ENCODE measurements at regions not wholly inside any gene's neighbourhood (a gene's known extent, or its start where the extent isn't known, plus 50 kb on each side); places are given as distances from the start of the nearest gene placed in this dataset.

DNA sequence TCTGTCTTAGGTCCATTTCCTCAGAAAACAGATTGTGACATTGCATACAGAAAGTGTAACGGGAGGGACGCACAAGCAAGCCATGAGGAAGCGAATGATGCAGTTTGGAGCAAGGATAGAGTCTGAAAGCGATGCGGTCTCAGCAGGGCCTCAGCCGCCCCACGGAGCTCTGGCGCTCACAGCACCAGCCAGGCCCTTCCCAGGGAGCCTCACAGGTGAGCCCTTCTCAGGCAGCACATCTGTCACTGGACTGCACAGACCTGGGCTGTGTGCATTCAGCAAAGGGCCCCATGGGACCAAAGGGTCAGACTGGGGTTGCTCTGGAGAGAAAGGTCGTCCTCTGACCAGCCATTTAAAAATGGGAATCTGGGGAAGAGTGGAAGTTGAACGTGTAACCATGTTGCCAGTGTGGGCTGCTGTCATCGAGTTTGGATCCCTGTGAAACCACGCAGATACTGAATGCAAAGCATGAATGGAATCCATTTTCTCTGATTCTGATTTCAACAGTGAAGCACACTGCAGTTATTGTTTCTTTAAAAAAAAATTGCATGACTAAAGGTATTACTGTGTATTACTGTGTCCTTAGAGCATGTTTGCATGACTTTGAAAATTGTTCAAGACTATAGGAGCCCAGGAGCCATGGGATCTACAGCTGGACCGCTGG lies 350.0 kb upstream of the AKR1E2 start:
- Histone ChIP-seq H3K9me3 (no peaks in the 10 kb centered on the region), H3K27me3 (no peaks in the 10 kb centered on the region), H3K27ac (no peak overlapping the region), H3K36me3 (no peaks in the 10 kb centered on the region), H3K4me3 (no peak overlapping the region), H3K4me1 (no peaks in the 10 kb centered on the region)
- no peak for DNase-seq
- 85 to 96% methylated on average over 13 of the region's 13 CpGs for WGBS, 2 donors
- TF ChIP-seq, protein P1, sequence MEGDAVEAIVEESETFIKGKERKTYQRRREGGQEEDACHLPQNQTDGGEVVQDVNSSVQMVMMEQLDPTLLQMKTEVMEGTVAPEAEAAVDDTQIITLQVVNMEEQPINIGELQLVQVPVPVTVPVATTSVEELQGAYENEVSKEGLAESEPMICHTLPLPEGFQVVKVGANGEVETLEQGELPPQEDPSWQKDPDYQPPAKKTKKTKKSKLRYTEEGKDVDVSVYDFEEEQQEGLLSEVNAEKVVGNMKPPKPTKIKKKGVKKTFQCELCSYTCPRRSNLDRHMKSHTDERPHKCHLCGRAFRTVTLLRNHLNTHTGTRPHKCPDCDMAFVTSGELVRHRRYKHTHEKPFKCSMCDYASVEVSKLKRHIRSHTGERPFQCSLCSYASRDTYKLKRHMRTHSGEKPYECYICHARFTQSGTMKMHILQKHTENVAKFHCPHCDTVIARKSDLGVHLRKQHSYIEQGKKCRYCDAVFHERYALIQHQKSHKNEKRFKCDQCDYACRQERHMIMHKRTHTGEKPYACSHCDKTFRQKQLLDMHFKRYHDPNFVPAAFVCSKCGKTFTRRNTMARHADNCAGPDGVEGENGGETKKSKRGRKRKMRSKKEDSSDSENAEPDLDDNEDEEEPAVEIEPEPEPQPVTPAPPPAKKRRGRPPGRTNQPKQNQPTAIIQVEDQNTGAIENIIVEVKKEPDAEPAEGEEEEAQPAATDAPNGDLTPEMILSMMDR (IDR thresholded peaks at IDR 0.05): no peak
- TF ChIP-seq POLR2AphosphoS5 (IDR thresholded peaks at IDR 0.05): no peak
- no peak for TF ChIP-seq EP300 (IDR thresholded peaks at IDR 0.05)
- no peak for TF ChIP-seq POLR2A (IDR thresholded peaks at IDR 0.05)
- intact Hi-C loops (cut with DNase I): no loop called here

DNA sequence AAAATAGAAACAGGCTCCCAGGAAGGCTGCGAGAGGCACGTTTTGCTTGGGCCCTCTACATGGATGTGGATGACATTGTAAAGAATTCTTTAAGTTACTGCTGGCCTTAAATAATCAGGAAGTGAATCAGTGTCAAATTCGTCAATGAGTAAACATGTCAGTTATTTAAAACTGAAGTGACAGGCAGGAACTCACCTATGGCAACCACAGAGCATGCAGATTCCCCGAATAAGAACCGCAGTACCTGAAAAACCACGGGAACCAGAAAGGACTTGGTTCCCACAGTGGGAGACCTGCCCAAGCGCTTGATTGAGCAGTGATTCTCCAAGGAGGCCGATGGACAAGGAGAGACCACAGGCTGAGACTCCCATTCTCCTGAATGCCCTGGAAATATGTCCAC lies 351.2 kb upstream of the AKR1E2 start:
- H3K9me3 ChIP-seq: no peaks in the 10 kb centered on the region
- WGBS, 2 donors: 47 to 67% methylated on average over 8 of the region's 8 CpGs
- H3K4me1 ChIP-seq: no peaks in the 10 kb centered on the region
- H3K27me3 ChIP-seq: no peaks in the 10 kb centered on the region
- no peak overlapping the region for H3K4me3 ChIP-seq
- TF ChIP-seq, protein P1 (IDR thresholded peaks at IDR 0.05): no peak
- TF ChIP-seq POLR2AphosphoS5 (IDR thresholded peaks at IDR 0.05): no peak
- no peak for TF ChIP-seq EP300 (IDR thresholded peaks at IDR 0.05)
- TF ChIP-seq POLR2A (IDR thresholded peaks at IDR 0.05): no peak
- H3K27ac ChIP-seq: no peak overlapping the region
- intact Hi-C loops (cut with DNase I): no loop called here
- H3K36me3 ChIP-seq: no peaks in the 10 kb centered on the region
- DNase-seq: no peak

DNA sequence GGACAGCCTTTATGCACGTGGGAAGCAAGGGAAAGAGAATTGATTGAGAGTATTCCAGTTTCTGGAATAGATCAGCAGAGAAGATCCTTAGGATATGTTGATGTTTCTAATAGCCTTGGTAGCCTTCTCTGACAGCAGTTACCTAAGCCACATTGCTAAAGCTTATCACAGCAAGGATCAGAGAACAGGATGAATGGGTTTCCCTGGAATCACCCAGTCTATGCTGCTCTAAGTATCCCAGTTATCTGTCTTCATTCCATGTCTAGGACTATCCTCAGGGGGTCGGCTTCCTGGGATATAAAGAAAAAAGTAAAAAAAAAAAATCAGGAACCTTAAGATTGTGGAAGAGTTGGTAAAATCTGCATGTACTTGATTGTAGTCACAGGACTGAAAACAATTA lies 352.0 kb upstream of the AKR1E2 start:
- no peaks in the 10 kb centered on the region for H3K27me3 ChIP-seq
- no peak overlapping the region for H3K4me3 ChIP-seq
- H3K36me3 ChIP-seq: no peaks in the 10 kb centered on the region
- no peak for TF ChIP-seq EP300 (IDR thresholded peaks at IDR 0.05)
- TF ChIP-seq, protein P1 (IDR thresholded peaks at IDR 0.05): no peak
- no peak for TF ChIP-seq POLR2A (IDR thresholded peaks at IDR 0.05)
- no peak for TF ChIP-seq POLR2AphosphoS5 (IDR thresholded peaks at IDR 0.05)
- H3K9me3 ChIP-seq: no peaks in the 10 kb centered on the region
- H3K27ac ChIP-seq: no peak overlapping the region
- no peaks in the 10 kb centered on the region for H3K4me1 ChIP-seq
- 87 to 93% methylated on average over 2 of the region's 2 CpGs for WGBS, 2 donors
- intact Hi-C loops (cut with DNase I): no loop called here
- no peak for DNase-seq

DNA sequence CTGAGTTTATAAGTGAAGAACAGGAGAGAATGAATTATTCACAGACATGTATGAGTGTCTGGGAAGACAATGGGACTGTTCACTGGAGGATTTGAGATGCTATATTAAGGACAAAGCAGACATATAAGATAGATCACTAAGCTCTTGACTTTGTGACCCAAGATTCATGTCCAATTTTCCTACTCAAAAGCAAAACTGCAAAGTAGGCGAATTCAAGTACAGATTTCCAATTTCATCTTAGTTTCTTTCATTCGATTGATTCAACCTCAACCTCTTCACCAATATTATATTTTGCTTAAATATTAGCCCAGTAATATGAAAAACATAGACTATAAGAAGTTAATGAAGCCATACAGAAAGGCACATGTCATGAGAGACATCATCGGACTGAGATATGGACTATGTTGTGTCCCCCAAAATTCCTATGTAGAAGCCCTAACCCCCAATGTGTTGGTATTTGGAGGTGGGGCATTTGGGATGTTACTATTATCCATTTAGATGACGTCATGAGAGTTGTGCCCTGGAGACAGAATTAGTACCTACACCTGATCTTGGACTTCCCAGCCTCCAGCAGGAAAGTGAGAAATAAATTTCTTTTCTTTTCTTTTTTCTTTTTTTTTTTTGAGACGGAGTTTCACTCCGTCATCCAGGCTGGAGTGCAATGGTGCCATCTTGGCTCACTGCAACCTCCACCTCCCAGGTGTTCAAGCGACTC lies 353.7 kb upstream of the AKR1E2 start:
- intact Hi-C loops (cut with DNase I): no loop called here
- no peaks in the 10 kb centered on the region for H3K4me1 ChIP-seq
- 95 to 96% methylated on average over 7 of the region's 7 CpGs for WGBS, 2 donors
- H3K36me3 ChIP-seq: no peaks in the 10 kb centered on the region
- no peak for TF ChIP-seq EP300 (IDR thresholded peaks at IDR 0.05)
- no peak for TF ChIP-seq POLR2A (IDR thresholded peaks at IDR 0.05)
- no peak for TF ChIP-seq POLR2AphosphoS5 (IDR thresholded peaks at IDR 0.05)
- no peak for DNase-seq
- H3K27me3 ChIP-seq: no peaks in the 10 kb centered on the region
- no peak overlapping the region for H3K4me3 ChIP-seq
- no peaks in the 10 kb centered on the region for H3K9me3 ChIP-seq
- no peak overlapping the region for H3K27ac ChIP-seq

DNA sequence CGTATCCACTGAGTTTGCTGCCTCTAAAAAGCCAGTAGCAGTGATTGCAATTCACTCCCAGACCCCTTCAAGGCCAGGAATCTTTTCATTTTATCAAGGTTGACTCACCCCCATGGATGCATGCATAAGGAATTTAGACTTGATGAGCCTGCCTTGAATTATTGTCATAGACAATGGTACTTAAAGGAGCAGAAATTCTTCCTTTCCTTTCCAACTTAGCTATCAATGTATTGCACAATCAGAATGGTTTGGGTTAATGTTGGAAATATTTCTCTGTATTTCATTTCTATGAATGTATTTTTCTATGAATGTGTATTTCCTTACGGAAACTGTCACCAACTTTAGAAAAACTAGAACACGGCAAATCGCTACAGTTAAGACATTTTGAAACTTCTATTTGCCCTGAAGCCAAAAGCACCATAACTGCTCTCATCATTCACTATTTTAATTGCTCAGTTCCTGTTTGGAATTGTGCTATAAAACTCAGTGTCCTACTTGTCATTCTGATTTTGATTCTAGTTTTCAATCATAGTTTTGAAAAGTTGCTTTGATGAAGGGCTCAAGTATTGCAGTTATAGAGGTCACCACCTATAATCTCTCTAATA lies 355.7 kb upstream of the AKR1E2 start:
- intact Hi-C loops (cut with DNase I): no loop called here
- no peaks in the 10 kb centered on the region for H3K9me3 ChIP-seq
- H3K36me3 ChIP-seq: no peaks in the 10 kb centered on the region
- no peaks in the 10 kb centered on the region for H3K4me1 ChIP-seq
- no peak overlapping the region for H3K4me3 ChIP-seq
- WGBS, 2 donors: 66 to 82% methylated on average over 4 of the region's 4 CpGs
- no peaks in the 10 kb centered on the region for H3K27me3 ChIP-seq
- DNase-seq: no peak
- no peak overlapping the region for H3K27ac ChIP-seq
- TF ChIP-seq, protein P1 (IDR thresholded peaks at IDR 0.05): no peak
- TF ChIP-seq POLR2A (IDR thresholded peaks at IDR 0.05) (no peak), EP300 (IDR thresholded peaks at IDR 0.05) (no peak), POLR2AphosphoS5 (IDR thresholded peaks at IDR 0.05) (no peak)

Measured in sigmoid colon (tissue), 6 donors.